HEK293T (cell line): ENCODE measurements at regions not wholly inside any gene's neighbourhood (a gene's known extent, or its start where the extent isn't known, plus 50 kb on each side); places are given as distances from the start of the nearest gene placed in this dataset.

ENCODE experiments used
- BHLHE40 ChIP-seq: fragments of 450-650 bp; IDR thresholded peaks from 2 replicates; pipeline ENCODE4 v1.6.1; 2016; ENCODE audit warnings: mild to moderate bottlenecking, moderate library complexity, borderline replicate concordance
- CTBP1 ChIP-seq: fragments of 450-650 bp; IDR thresholded peaks from 2 replicates; pipeline ENCODE4 v1.6.1; 2016; ENCODE audit warnings: borderline replicate concordance
- FOXA1 ChIP-seq: fragments of 450-650 bp; IDR thresholded peaks from 2 replicates; pipeline ENCODE4 v1.6.1; 2016; ENCODE audit warnings: mild to moderate bottlenecking
- FOXM1 ChIP-seq: fragments of 450-650 bp; IDR thresholded peaks from 2 replicates; pipeline ENCODE4 v1.6.1; 2017; ENCODE audit warnings: mild to moderate bottlenecking, borderline replicate concordance
- L3MBTL2 ChIP-seq: fragments of 450-650 bp; conservative IDR thresholded peaks from 2 replicates; pipeline ENCODE4 v1.6.1; 2016; ENCODE audit warnings: mild to moderate bottlenecking
- NFRKB ChIP-seq: fragments of 450-650 bp; IDR thresholded peaks from 2 replicates; pipeline ENCODE4 v1.6.1; 2016; ENCODE audit warnings: mild to moderate bottlenecking, moderate library complexity
- SP1 ChIP-seq: fragments of 450-650 bp; IDR thresholded peaks from 2 replicates; pipeline ENCODE4 v1.6.1; 2017
- SUZ12 ChIP-seq: fragments of 450-650 bp; IDR thresholded peaks from 2 replicates; pipeline ENCODE4 v1.6.1; 2016; ENCODE audit warnings: mild to moderate bottlenecking
- TARDBP ChIP-seq: fragments of 450-650 bp; IDR thresholded peaks from 2 replicates; pipeline ENCODE4 v1.6.1; 2016

DNA sequence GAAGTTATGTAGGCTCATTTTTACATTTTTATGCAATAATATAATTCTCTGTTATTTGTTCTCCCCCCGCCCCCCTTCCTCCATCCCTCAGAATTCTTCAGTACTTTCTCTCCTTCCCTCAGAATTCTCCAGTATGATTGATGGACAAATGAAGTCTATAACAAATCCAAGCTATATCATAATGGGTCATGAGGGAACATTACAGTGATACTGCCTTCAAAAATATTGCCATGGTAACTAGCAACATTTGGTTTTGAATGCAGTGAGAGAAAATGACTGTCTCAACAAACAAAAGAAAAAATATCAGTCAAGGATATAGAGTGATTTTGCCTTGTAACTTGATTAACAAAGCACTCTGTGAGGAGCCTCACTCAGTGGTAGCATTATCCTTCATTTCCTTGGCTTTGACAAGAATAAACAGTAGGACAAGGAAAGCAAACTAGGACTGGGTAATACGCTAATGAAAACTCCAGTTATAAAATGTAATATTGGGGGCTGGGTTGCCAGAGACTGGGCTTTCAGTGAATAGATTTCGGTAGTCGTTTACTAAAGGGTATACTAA, 392.9 kb upstream of the CRIM1 start:
- no peak for TF ChIP-seq BHLHE40
- TF ChIP-seq TARDBP: no peak
- no peak for TF ChIP-seq NFRKB
- TF ChIP-seq SUZ12: no peak
- TF ChIP-seq SP1: no peak
- no peak for TF ChIP-seq FOXM1
- no peak for TF ChIP-seq L3MBTL2
- TF ChIP-seq FOXA1: no peak
- TF ChIP-seq CTBP1: no peak
